ENCODE measurements at regions not wholly inside any gene's neighbourhood (a gene's known extent, or its start where the extent isn't known, plus 50 kb on each side); places are given as distances from the start of the nearest gene placed in this dataset.

- TF ChIP-seq POLR2A (IDR thresholded peaks at IDR 0.05; ENCODE audit: low read length) (no peak), CTCF (IDR thresholded peaks at IDR 0.05) (no peak), CHD2 (IDR thresholded peaks at IDR 0.05; ENCODE audit: low read length, partially characterized antibody) (no peak), REST (IDR thresholded peaks at IDR 0.05) (no peak), RAD21 (conservative IDR thresholded peaks at IDR 0.05 in 1 of 2, IDR thresholded peaks at IDR 0.05 in 1 of 2) (no peak)
These were observed 75.3 kb upstream of the RIPOR2 start for GRCh38 chr6:25010902-25011625.
